GM23338 (cell line): ENCODE measurements at regions not wholly inside any gene's neighbourhood (a gene's known extent, or its start where the extent isn't known, plus 50 kb on each side); places are given as distances from the start of the nearest gene placed in this dataset.

Source experiments
- ATAC-seq: fragments of 200-7000 bp; cut with Tn5 transposase; 3 replicates; pipeline ENCODE4 v1.9.1; 2020
- DNase-seq: peaks from one replicate; pipeline ENCODE4 v3.0.0-alpha.2; 2015; ENCODE audit warnings: low spot score
- H2AFZ ChIP-seq: fragments of 200-600 bp; sonication (generic); 2 replicates; pipeline ENCODE4 v1.8.0; 2016; ENCODE audit warnings: antibody characterized with exemption, mild to moderate bottlenecking, moderate library complexity
- H3F3A ChIP-seq: fragments of 200-600 bp; sonication (generic); replicated peaks from 2 replicates; pipeline ENCODE4 v1.8.0; 2017; ENCODE audit warnings: antibody characterized with exemption, mixed run types, low read depth
- H3K27ac ChIP-seq: fragments of 200-600 bp; sonication (generic); 2 replicates; pipeline ENCODE4 v1.6.1; 2016; ENCODE audit warnings: low read depth
- H3K27me3 ChIP-seq: fragments of 200-600 bp; sonication (generic); 2 replicates; pipeline ENCODE4 v1.8.0; 2016; ENCODE audit warnings: mild to moderate bottlenecking, mixed run types, moderate library complexity; ENCODE audit not compliant: insufficient read depth
- H3K36me3 ChIP-seq: fragments of 200-600 bp; sonication (generic); 2 replicates; pipeline ENCODE4 v1.8.0; 2016; ENCODE audit warnings: mild to moderate bottlenecking; ENCODE audit not compliant: insufficient read depth
- H3K4me1 ChIP-seq: fragments of 200-600 bp; sonication (generic); 2 replicates; pipeline ENCODE4 v1.8.0; 2016; ENCODE audit warnings: mild to moderate bottlenecking, moderate library complexity; ENCODE audit not compliant: insufficient read depth
- H3K4me2 ChIP-seq: fragments of 200-600 bp; sonication (generic); 2 replicates; pipeline ENCODE4 v1.7.1; 2017; ENCODE audit warnings: mixed run types
- H3K4me3 ChIP-seq: fragments of 200-600 bp; sonication (generic); 2 replicates; pipeline ENCODE4 v1.6.1; 2016; ENCODE audit warnings: mixed run types
- H3K79me2 ChIP-seq: fragments of 200-600 bp; sonication (generic); replicated peaks from 2 replicates; pipeline ENCODE4 v1.8.0; 2017; ENCODE audit warnings: mild to moderate bottlenecking; ENCODE audit not compliant: insufficient read depth
- H3K9me2 ChIP-seq: fragments of 200-600 bp; sonication (generic); 2 replicates; pipeline ENCODE4 v1.8.0; 2017; ENCODE audit not compliant: insufficient read depth
- H4K20me1 ChIP-seq: fragments of 200-600 bp; sonication (generic); replicated peaks from 2 replicates; pipeline ENCODE4 v1.8.0; 2017; ENCODE audit warnings: mild to moderate bottlenecking; ENCODE audit not compliant: insufficient read depth
- H3K27ac Mint-ChIP-seq: 2 replicates; pipeline ENCODE4 v1.8.0; 2020; ENCODE audit warnings: inconsistent platforms, mild to moderate bottlenecking, moderate library complexity, mixed read lengths
- H3K27me3 Mint-ChIP-seq: 3 replicates; pipeline ENCODE4 v1.8.0; 2022; ENCODE audit warnings: low read depth, mild to moderate bottlenecking, moderate library complexity, mixed read lengths, inconsistent platforms; ENCODE audit not compliant: insufficient read depth, poor library complexity
- H3K36me3 Mint-ChIP-seq: 3 replicates; pipeline ENCODE4 v1.8.0; 2021; ENCODE audit warnings: low read depth, mild to moderate bottlenecking, inconsistent platforms, moderate library complexity, mixed read lengths
- H3K4me1 Mint-ChIP-seq: 3 replicates; pipeline ENCODE4 v1.8.0; 2020; ENCODE audit warnings: mild to moderate bottlenecking, inconsistent platforms, mixed read lengths
- H3K4me3 Mint-ChIP-seq: 3 replicates; pipeline ENCODE4 v1.8.0; 2021; ENCODE audit warnings: moderate library complexity, mild to moderate bottlenecking, inconsistent platforms, mixed read lengths
- H3K9me3 Mint-ChIP-seq: 3 replicates; pipeline ENCODE4 v1.8.0; 2020; ENCODE audit warnings: moderate library complexity, mild to moderate bottlenecking, inconsistent platforms, mixed read lengths
- CREB1 ChIP-seq: fragments of 250-450 bp; sonication (Bioruptor Pico); IDR thresholded peaks from 2 replicates; pipeline ENCODE4 v1.5.0; 2020; ENCODE audit warnings: low read depth, mild to moderate bottlenecking, moderate library complexity
- CTCF ChIP-seq, 2 experiments: fragments of 200-600 bp in 1 of 2; sonication (generic) in 1 of 2; conservative IDR thresholded peaks; 2 replicates each; pipeline versions ENCODE4 v1.5.1 to v1.6.1; 2016 to 2017; ENCODE audit warnings: antibody characterized with exemption in 2 of 2, low read depth in 2 of 2, mild to moderate bottlenecking in 2 of 2, moderate library complexity in 1 of 2
- EZH2 ChIP-seq: fragments of 200-600 bp; sonication (generic); IDR thresholded peaks from one replicate; pipeline ENCODE4 v1.8.0; 2017; ENCODE audit warnings: antibody characterized with exemption, mild to moderate bottlenecking, low read depth; ENCODE audit not compliant: unreplicated experiment
- EZH2phosphoT487 ChIP-seq: fragments of 200-600 bp; sonication (generic); IDR thresholded peaks from one replicate; pipeline ENCODE4 v1.8.1; 2018; ENCODE audit warnings: antibody characterized with exemption; ENCODE audit not compliant: unreplicated experiment
- JUNB ChIP-seq: IDR thresholded peaks from one replicate; pipeline ENCODE4 v1.6.1; 2016; ENCODE audit warnings: antibody characterized with exemption; ENCODE audit not compliant: unreplicated experiment
- NANOG ChIP-seq: IDR thresholded peaks from 2 replicates; pipeline ENCODE4 v1.6.1; 2016; ENCODE audit warnings: antibody characterized with exemption, borderline replicate concordance
- POLR2AphosphoS5 ChIP-seq: IDR thresholded peaks from 2 replicates; pipeline ENCODE4 v1.6.1; 2016; ENCODE audit warnings: antibody characterized with exemption, low read depth
- STAT1 ChIP-seq: IDR thresholded peaks from one replicate; pipeline ENCODE4 v1.6.1; 2016; ENCODE audit warnings: antibody characterized with exemption; ENCODE audit not compliant: unreplicated experiment
- ZNF114 ChIP-seq: fragments of 250-450 bp; sonication (Bioruptor Pico); IDR thresholded peaks from 2 replicates; pipeline ENCODE4 v1.5.0; 2020; ENCODE audit warnings: mild to moderate bottlenecking, moderate library complexity
- ZNF331 ChIP-seq: fragments of 250-450 bp; sonication (Bioruptor Pico); IDR thresholded peaks from 2 replicates; pipeline ENCODE4 v1.5.0; 2020; ENCODE audit warnings: low read depth, mild to moderate bottlenecking, moderate library complexity
- ZNF462 ChIP-seq: fragments of 250-450 bp; sonication (Bioruptor Pico); IDR thresholded peaks from 2 replicates; pipeline ENCODE4 v1.5.0; 2020; ENCODE audit warnings: mild to moderate bottlenecking, moderate library complexity
- TF ChIP-seq, protein P1 (sequence below): IDR thresholded peaks from 2 replicates; pipeline ENCODE4 v1.6.1; 2016; ENCODE audit warnings: antibody characterized with exemption
- TF ChIP-seq, protein P2 (sequence below): IDR thresholded peaks from one replicate; pipeline ENCODE4 v1.6.1; 2018; ENCODE audit warnings: antibody characterized with exemption; ENCODE audit not compliant: unreplicated experiment

GRCh38 chr9:106757514-106757913, 105.5 kb upstream of the ZNF462 start:
- TF ChIP-seq EZH2phosphoT487 (no peak), CREB1 (CRISPR knock-in tag) (no peak), NANOG (no peak), ZNF462 (no peak), JUNB (no peak), EZH2 (no peak), CTCF (conservative IDR thresholded peaks at IDR 0.05; ENCODE audit: low read depth in 2 of 2) (no peak), POLR2AphosphoS5 (no peak), ZNF331 (CRISPR knock-in tag) (no peak), ZNF114 (CRISPR knock-in tag) (no peak), STAT1 (no peak)
- TF ChIP-seq, protein P1, sequence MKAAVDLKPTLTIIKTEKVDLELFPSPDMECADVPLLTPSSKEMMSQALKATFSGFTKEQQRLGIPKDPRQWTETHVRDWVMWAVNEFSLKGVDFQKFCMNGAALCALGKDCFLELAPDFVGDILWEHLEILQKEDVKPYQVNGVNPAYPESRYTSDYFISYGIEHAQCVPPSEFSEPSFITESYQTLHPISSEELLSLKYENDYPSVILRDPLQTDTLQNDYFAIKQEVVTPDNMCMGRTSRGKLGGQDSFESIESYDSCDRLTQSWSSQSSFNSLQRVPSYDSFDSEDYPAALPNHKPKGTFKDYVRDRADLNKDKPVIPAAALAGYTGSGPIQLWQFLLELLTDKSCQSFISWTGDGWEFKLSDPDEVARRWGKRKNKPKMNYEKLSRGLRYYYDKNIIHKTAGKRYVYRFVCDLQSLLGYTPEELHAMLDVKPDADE, result no peak
- TF ChIP-seq, protein P2, sequence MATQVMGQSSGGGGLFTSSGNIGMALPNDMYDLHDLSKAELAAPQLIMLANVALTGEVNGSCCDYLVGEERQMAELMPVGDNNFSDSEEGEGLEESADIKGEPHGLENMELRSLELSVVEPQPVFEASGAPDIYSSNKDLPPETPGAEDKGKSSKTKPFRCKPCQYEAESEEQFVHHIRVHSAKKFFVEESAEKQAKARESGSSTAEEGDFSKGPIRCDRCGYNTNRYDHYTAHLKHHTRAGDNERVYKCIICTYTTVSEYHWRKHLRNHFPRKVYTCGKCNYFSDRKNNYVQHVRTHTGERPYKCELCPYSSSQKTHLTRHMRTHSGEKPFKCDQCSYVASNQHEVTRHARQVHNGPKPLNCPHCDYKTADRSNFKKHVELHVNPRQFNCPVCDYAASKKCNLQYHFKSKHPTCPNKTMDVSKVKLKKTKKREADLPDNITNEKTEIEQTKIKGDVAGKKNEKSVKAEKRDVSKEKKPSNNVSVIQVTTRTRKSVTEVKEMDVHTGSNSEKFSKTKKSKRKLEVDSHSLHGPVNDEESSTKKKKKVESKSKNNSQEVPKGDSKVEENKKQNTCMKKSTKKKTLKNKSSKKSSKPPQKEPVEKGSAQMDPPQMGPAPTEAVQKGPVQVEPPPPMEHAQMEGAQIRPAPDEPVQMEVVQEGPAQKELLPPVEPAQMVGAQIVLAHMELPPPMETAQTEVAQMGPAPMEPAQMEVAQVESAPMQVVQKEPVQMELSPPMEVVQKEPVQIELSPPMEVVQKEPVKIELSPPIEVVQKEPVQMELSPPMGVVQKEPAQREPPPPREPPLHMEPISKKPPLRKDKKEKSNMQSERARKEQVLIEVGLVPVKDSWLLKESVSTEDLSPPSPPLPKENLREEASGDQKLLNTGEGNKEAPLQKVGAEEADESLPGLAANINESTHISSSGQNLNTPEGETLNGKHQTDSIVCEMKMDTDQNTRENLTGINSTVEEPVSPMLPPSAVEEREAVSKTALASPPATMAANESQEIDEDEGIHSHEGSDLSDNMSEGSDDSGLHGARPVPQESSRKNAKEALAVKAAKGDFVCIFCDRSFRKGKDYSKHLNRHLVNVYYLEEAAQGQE, result no peak
- no peak overlapping the region for H3K4me3 Mint-ChIP-seq
- no peak overlapping the region for H3K4me2 ChIP-seq
- no peaks in the 10 kb centered on the region for H3K27me3 ChIP-seq
- no peak overlapping the region for H3K27ac Mint-ChIP-seq
- H3K4me3 ChIP-seq, result no peak overlapping the region
- DNase-seq (no peak), ATAC-seq (no peak)
- no peaks in the 10 kb centered on the region for H3F3A ChIP-seq
- peaks cover 5% of the 10 kb centered on the region for H3K27me3 Mint-ChIP-seq
- no peaks in the 10 kb centered on the region for H3K36me3 ChIP-seq
- H3K4me1 ChIP-seq, result peaks cover 41% of the 10 kb centered on the region
- H3K9me2 ChIP-seq, result no peaks in the 10 kb centered on the region; the same call in 1 of the 2 replicates
- no peak overlapping the region for H3K27ac ChIP-seq
- H3K4me1 Mint-ChIP-seq, result peaks cover 47% of the 10 kb centered on the region
- H3K36me3 Mint-ChIP-seq, result no peaks in the 10 kb centered on the region
- H2AFZ ChIP-seq, result no peak overlapping the region
- H3K79me2 ChIP-seq, result no peaks in the 10 kb centered on the region
- H4K20me1 ChIP-seq, result no peaks in the 10 kb centered on the region
- H3K9me3 Mint-ChIP-seq, result no peaks in the 10 kb centered on the region
